Upper lobe of right lung (tissue), 1 donor: ENCODE measurements at regions not wholly inside any gene's neighbourhood (a gene's known extent, or its start where the extent isn't known, plus 50 kb on each side); places are given as distances from the start of the nearest gene placed in this dataset. TPM values are rescaled to one million over a fixed set of nuclear protein-coding genes. Genes with fewer than 3 reads are reported as not detected.

Experiments used
- ATAC-seq: fragments of 200-7000 bp; cut with Tn5 transposase; one replicate; pipeline ENCODE4 v1.9.1; 2020; ENCODE audit warnings: mild to moderate bottlenecking, moderate library complexity
- DNase-seq: peaks from one replicate; pipeline ENCODE4 v3.0.0-alpha.2; 2020
- H3K27ac ChIP-seq: fragments of 200-600 bp; one replicate; pipeline ENCODE4 v1.8.0; 2022
- H3K27me3 ChIP-seq: fragments of 200-600 bp; one replicate; pipeline ENCODE4 v1.8.0; 2022; ENCODE audit warnings: mild to moderate bottlenecking
- H3K36me3 ChIP-seq: fragments of 200-600 bp; one replicate; pipeline ENCODE4 v1.8.0; 2022
- H3K4me1 ChIP-seq: fragments of 200-600 bp; one replicate; pipeline ENCODE4 v1.8.0; 2022
- H3K4me3 ChIP-seq: fragments of 200-600 bp; one replicate; pipeline ENCODE4 v1.8.0; 2022; ENCODE audit warnings: mild to moderate bottlenecking
- H3K9me3 ChIP-seq: fragments of 200-600 bp; one replicate; pipeline ENCODE4 v1.8.0; 2022
- CTCF ChIP-seq: fragments of 200-600 bp; IDR thresholded peaks from one replicate; pipeline ENCODE4 v1.8.0; 2022; ENCODE audit warnings: antibody characterized with exemption
- intact Hi-C: fragments of 100-400 bp; cut with DNase I; formaldehyde crosslinking; loops from one replicate; pipeline ENCODE4 v1.11.0; 2022
- microRNA-seq: library from miRNA; unstranded; fragments of <30 nt; microRNA quantifications from one replicate; pipeline ENCODE4 v1.2.0, GENCODE V29; 2020; ENCODE audit warnings: borderline microRNAs expressed
- donor health status: DM: no; HTN: yes; CAD: no; lungs with severe emphysema.

GRCh38 chr11:11675671-11676181, 53.9 kb upstream of the GALNT18 start:
- intact Hi-C loops, result no loop called here
- Histone ChIP-seq H3K4me1 (no peaks in the 10 kb centered on the region), H3K4me3 (no peak overlapping the region), H3K9me3 (no peaks in the 10 kb centered on the region), H3K27ac (no peak overlapping the region), H3K27me3 (no peaks in the 10 kb centered on the region), H3K36me3 (no peaks in the 10 kb centered on the region)
- ATAC-seq (no peak), DNase-seq (no peak)
- TF ChIP-seq CTCF, result no peak

- no peaks in the 10 kb centered on the region for H3K4me1 ChIP-seq
- intact Hi-C loops, result no loop called here
- no peaks in the 10 kb centered on the region for H3K9me3 ChIP-seq
- ATAC-seq (no peak), DNase-seq (no peak)
- no peak overlapping the region for H3K4me3 ChIP-seq
- H3K27ac ChIP-seq, result no peak overlapping the region
- no peaks in the 10 kb centered on the region for H3K27me3 ChIP-seq
- no peak for TF ChIP-seq CTCF
- H3K36me3 ChIP-seq, result no peaks in the 10 kb centered on the region
These were observed 51.0 kb upstream of the GALNT18 start for GRCh38 chr11:11672789-11673188.

GRCh38 chr11:11672101-11672500, 50.3 kb upstream of the GALNT18 start:
- no peak overlapping the region for H3K4me3 ChIP-seq
- ATAC-seq, result no peak
- intact Hi-C loops, result no loop called here

More at GRCh38 chr11:11672101-11672500, 50.3 kb upstream of the GALNT18 start:
- Histone ChIP-seq H3K36me3 (no peaks in the 10 kb centered on the region), H3K27me3 (no peaks in the 10 kb centered on the region), H3K4me1 (no peaks in the 10 kb centered on the region), H3K9me3 (no peaks in the 10 kb centered on the region), H3K27ac (no peak overlapping the region)
- DNase-seq, result no peak
- TF ChIP-seq CTCF, result no peak

Small RNAs in the stretch of these regions (microRNA-seq; reads per million reads assigned to microRNA genes)
- gene MIR8070, result not detected
